ENCODE measurements at regions not wholly inside any gene's neighbourhood (a gene's known extent, or its start where the extent isn't known, plus 50 kb on each side); places are given as distances from the start of the nearest gene placed in this dataset.
"Not testable (repeated sequence)": the region's sequence is repeated elsewhere in the genome, so short reads cannot be mapped to it uniquely, and the experiment has no call there.

DNA sequence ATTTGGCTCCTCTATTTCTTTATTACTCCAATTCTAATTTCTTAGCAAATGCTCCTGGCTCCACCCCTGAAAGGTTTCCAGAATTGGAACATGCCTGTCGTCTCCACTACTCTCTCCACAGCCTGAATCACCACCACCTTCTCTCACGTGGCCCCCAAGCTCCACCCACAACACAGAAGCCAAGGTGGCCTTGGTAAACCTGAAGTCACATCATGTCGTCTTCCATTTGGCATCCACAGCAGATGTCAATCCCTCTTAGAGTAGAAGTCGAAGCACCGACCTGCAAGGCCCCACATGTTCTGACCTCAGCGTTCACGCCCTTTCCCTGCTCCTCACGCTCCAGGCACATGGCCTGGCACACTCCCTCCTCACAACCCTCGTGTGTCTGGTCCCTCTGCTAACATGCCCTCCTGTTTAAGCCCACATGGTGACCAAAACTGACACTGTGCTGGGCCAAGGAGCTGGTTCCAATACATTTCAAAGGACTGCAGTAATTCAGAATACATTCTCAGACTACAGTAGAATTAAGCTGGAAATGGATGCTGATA lies 56.3 kb upstream of the GPC1 start:
- DNase-seq (ENCODE audit: low read depth in 2 of 2), result no peak
- TF ChIP-seq, protein P1, sequence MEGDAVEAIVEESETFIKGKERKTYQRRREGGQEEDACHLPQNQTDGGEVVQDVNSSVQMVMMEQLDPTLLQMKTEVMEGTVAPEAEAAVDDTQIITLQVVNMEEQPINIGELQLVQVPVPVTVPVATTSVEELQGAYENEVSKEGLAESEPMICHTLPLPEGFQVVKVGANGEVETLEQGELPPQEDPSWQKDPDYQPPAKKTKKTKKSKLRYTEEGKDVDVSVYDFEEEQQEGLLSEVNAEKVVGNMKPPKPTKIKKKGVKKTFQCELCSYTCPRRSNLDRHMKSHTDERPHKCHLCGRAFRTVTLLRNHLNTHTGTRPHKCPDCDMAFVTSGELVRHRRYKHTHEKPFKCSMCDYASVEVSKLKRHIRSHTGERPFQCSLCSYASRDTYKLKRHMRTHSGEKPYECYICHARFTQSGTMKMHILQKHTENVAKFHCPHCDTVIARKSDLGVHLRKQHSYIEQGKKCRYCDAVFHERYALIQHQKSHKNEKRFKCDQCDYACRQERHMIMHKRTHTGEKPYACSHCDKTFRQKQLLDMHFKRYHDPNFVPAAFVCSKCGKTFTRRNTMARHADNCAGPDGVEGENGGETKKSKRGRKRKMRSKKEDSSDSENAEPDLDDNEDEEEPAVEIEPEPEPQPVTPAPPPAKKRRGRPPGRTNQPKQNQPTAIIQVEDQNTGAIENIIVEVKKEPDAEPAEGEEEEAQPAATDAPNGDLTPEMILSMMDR (IDR thresholded peaks at IDR 0.05; ENCODE audit: low read depth, low read length), result no peak
- H3K4me3 ChIP-seq (replicated peaks in 1 of 2; ENCODE audit: low read depth in 2 of 2, low read length in 2 of 2), result no peak overlapping the region

DNA sequence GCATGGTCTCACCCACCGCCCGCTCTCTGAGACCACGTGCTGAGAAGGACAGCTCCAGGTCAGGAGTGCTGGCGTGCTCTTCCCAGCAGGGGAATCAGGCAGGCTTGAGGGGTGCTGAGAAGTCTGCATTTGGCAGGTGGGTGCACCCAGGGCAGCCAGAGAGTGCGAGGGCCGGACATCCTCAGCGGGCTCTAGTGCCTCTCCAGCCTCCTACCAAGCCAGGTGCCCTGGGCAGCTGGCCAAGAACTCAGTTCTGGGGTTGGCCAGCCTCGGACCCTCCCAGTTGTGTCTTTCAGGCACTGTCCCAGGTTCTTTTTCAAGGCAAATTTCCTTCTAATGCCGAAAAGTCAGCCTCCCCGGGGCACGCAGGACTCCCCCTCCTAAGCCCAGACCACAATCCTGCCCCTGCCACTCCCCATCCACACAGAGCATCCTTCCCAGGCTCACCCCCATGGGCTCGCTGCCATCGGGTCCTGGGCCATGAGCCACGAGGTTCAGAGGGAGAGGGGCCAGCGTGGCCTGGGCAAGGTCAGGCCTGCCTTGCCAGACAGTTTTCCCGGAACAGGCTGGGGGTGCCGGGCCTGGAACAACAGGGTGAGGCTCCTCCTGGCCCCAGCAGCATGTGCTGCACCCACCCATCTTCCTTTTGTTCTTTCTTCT lies 52.2 kb upstream of the GPC1 start:
- H3K4me3 ChIP-seq (replicated peaks in 1 of 2; ENCODE audit: low read depth in 2 of 2, low read length in 2 of 2), result no peak overlapping the region
- no peak for DNase-seq (ENCODE audit: low read depth in 2 of 2)
- TF ChIP-seq, protein P1 (IDR thresholded peaks at IDR 0.05; ENCODE audit: low read depth, low read length), result no peak

DNA sequence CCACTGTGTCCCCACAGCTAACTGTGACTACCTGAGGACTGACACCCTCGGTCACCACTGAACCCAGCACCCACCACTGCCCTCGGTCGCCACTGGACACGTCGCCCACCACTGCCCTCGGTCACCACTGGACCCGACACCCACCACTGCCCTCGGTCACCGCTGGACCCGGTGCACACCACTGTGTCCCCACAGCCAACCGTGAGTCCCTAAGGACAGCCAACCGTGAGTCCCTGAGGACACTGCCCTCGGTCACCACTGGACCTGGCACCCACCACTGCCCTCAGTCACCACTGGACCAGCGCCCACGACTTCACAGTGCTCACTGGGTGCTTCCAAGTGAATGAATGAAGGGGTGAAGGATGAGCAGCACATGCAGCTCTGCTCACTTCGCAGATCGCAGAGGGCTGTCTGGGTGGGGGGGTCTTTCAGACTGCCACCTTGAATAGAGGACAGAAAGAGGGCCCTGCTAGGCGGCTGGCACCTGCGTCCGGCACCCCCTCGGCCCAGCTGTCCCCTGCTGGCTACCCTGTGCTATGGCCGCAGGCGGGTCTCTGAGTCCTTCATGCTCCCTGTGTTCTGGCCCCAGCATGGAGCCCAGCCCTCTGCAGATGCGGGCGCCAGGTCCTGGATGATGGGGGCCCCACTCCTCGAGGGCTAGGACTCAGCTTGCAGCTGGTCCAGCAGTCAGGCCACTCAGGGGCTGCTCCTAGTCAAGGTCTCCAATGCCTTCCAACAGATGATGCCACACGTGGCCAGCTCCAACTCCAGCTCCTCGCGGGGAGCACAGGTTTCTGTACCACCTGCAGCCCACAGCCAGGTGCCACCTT lies 51.4 kb upstream of the GPC1 start:
- no peak for DNase-seq (ENCODE audit: low read depth in 2 of 2)
- TF ChIP-seq, protein P1 (IDR thresholded peaks at IDR 0.05; ENCODE audit: low read depth, low read length), result no peak

DNA sequence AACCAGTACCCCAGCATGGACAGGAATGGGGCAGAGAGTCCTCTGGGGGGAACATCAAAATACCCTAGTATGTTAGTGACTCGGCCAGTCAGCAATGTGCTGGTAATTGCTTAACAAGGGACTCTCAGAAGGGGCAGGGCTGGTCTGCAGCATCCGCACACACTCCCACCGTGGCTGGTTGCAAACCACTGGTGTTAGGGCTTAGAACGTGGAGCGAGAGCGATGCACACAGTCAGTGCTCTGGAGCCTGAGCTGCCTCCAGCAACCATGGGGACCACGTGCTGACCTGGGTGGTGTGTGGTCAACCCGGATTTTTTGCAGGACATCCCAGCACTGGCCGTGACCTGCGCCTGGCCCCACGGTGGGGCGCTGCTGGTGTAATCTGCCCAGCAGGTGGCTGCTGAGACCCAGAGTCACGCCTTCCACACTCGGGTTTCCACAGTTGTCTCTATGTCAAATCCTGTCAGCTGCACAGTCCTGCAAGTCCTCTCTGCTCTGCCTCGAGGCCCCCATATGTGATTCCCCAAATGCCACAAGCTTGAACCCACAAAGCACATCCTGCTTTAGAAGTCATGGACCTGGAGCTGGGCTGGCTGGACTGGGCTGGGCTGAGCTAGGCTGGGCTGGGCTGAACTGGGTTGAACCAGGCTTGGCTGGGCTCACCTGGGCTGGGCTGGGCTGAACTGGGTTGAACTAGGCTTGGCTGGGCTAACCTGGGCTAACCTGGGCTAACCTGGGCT lies 50.6 kb upstream of the GPC1 start:
- TF ChIP-seq, protein P1 (IDR thresholded peaks at IDR 0.05; ENCODE audit: low read depth, low read length), result no peak
- DNase-seq (ENCODE audit: low read depth in 2 of 2), result no peak

More for the DNA sequence above, 51.4 kb upstream of the GPC1 start:
- H3K4me3 ChIP-seq (replicated peaks in 1 of 2; ENCODE audit: low read depth in 2 of 2, low read length in 2 of 2), result no peak overlapping the region

DNA sequence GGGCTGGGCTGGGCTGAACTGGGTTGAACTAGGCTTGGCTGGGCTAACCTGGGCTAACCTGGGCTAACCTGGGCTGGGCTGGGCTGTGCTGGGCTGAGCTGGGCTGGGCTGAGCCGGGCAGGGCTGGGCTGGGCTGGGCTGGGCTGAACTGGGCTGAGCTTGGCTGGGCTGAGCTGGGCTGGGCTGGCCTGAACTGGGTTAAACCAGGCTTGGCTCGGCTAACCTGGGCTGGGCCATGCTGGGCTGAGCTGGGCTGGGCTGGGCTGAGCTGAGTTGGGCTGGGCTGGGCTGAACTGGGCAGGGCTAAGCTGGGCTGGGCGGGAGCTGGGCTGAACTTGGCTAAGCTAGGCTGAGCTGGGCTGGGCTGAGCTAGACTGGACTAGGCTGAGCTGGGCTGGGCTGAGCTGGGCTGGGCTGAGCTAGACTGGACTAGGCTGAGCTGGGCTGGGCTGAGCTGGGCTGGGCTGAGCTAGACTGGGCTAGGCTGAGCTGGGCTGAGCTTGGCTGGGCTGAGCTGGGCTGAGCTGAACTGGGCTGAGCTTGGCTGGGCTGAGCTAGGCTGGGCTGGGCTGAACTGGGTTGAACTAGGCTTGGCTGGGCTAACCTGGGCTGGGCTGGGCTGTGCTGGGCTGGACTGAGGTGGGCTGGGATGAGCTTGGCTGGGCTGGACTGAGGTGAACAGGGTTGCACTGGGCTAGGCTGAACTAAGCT lies 49.9 kb upstream of the GPC1 start:
- H3K4me3 ChIP-seq (replicated peaks in 1 of 2; ENCODE audit: low read depth in 2 of 2, low read length in 2 of 2), result not testable (repeated sequence)
- DNase-seq (ENCODE audit: low read depth in 2 of 2), result peak in 1 of 2 donors; percentile 14

More for the DNA sequence above, 50.6 kb upstream of the GPC1 start:
- H3K4me3 ChIP-seq (replicated peaks in 1 of 2; ENCODE audit: low read depth in 2 of 2, low read length in 2 of 2), result no peak overlapping the region
